Glutamatergic neuron (in vitro differentiated cells): ENCODE measurements at regions not wholly inside any gene's neighbourhood (a gene's known extent, or its start where the extent isn't known, plus 50 kb on each side); places are given as distances from the start of the nearest gene placed in this dataset.

Experiments used
- DNase-seq: peaks from one replicate; pipeline ENCODE4 v3.0.0; 2022
- H3K27ac Mint-ChIP-seq: one replicate; pipeline ENCODE4 v1.8.0; 2020; ENCODE audit warnings: mild to moderate bottlenecking, mixed read lengths, inconsistent platforms; ENCODE audit not compliant: unreplicated experiment
- H3K27me3 Mint-ChIP-seq: one replicate; pipeline ENCODE4 v1.8.0; 2020; ENCODE audit warnings: mild to moderate bottlenecking, moderate library complexity, mixed read lengths, inconsistent platforms; ENCODE audit not compliant: unreplicated experiment
- H3K36me3 Mint-ChIP-seq: one replicate; pipeline ENCODE4 v1.8.0; 2020; ENCODE audit warnings: mild to moderate bottlenecking, mixed read lengths, inconsistent platforms; ENCODE audit not compliant: unreplicated experiment
- H3K4me1 Mint-ChIP-seq: one replicate; pipeline ENCODE4 v1.8.0; 2020; ENCODE audit warnings: mild to moderate bottlenecking, low read depth, mixed read lengths, inconsistent platforms; ENCODE audit not compliant: unreplicated experiment
- H3K4me3 Mint-ChIP-seq: one replicate; pipeline ENCODE4 v1.8.0; 2020; ENCODE audit warnings: mild to moderate bottlenecking, mixed read lengths, inconsistent platforms; ENCODE audit not compliant: unreplicated experiment
- H3K9me3 Mint-ChIP-seq: one replicate; pipeline ENCODE4 v1.8.0; 2020; ENCODE audit warnings: mild to moderate bottlenecking, moderate library complexity, mixed read lengths, inconsistent platforms; ENCODE audit not compliant: unreplicated experiment
- TF ChIP-seq, protein P1 (sequence below): fragments of 200-600 bp; sonication (generic); IDR thresholded peaks from one replicate; pipeline ENCODE4 v1.5.0; 2021; ENCODE audit not compliant: partially characterized antibody, unreplicated experiment

DNA sequence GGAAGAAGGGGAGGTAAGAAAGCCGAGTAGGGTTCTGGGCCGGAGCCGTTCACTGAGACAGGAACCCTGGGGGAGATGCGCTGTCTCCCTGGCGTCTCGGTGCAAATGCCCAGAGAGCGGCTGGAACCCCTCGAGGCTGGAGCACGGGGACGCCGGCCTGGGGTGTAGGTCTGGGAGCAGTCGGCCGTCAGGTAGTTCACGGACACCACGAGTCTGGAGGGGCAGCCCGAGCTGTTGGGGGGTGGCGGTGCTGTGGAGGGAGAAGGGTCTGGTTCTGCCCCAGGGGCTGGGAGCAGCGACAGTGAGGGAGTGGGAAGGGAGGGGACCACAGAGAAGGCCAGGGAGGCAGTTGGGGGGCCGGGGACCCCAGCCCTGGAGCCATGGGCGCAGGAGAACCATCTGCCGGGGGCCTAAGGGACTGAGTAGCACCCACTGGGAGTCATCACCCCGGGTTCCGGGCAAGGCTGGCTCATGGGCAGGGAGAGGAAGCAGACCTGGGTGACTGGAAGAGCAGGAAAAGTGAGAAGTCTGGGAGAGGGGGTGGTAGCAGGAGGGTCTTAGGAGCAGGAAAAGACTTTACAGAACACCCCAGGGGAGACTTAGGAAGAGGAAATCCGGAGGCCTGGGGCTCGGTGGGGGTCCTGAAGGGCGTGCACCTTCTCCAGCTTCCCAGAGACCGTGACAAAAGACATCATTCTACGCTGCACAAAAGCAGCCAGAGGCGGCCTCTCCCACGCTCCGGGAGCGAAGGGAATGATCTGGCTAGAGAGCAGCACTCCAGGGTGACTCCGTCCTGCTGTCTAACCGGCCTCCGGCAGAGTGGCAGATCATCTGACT, 173.1 kb upstream of the SOX1 start:
- peaks cover 4% of the 10 kb centered on the region for H3K4me1 Mint-ChIP-seq
- peaks cover 12% of the 10 kb centered on the region for H3K27me3 Mint-ChIP-seq
- TF ChIP-seq, protein P1, sequence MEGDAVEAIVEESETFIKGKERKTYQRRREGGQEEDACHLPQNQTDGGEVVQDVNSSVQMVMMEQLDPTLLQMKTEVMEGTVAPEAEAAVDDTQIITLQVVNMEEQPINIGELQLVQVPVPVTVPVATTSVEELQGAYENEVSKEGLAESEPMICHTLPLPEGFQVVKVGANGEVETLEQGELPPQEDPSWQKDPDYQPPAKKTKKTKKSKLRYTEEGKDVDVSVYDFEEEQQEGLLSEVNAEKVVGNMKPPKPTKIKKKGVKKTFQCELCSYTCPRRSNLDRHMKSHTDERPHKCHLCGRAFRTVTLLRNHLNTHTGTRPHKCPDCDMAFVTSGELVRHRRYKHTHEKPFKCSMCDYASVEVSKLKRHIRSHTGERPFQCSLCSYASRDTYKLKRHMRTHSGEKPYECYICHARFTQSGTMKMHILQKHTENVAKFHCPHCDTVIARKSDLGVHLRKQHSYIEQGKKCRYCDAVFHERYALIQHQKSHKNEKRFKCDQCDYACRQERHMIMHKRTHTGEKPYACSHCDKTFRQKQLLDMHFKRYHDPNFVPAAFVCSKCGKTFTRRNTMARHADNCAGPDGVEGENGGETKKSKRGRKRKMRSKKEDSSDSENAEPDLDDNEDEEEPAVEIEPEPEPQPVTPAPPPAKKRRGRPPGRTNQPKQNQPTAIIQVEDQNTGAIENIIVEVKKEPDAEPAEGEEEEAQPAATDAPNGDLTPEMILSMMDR: no peak
- peak overlapping the region; percentile 79 for H3K4me3 Mint-ChIP-seq
- peaks cover 5% of the 10 kb centered on the region for H3K9me3 Mint-ChIP-seq
- no peaks in the 10 kb centered on the region for H3K36me3 Mint-ChIP-seq
- H3K27ac Mint-ChIP-seq: no peak overlapping the region
- peak; percentile 48 for DNase-seq

- TF ChIP-seq, protein P1: no peak
- DNase-seq: no peak
- H3K4me3 Mint-ChIP-seq: no peak overlapping the region
- no peak overlapping the region for H3K27ac Mint-ChIP-seq
- H3K9me3 Mint-ChIP-seq: peaks cover 3% of the 10 kb centered on the region
- peaks cover 4% of the 10 kb centered on the region for H3K4me1 Mint-ChIP-seq
- no peaks in the 10 kb centered on the region for H3K36me3 Mint-ChIP-seq
- H3K27me3 Mint-ChIP-seq: peaks cover 12% of the 10 kb centered on the region
Observed at GRCh38 chr13:111895896-111896821, 170.8 kb upstream of the SOX1 start.

GRCh38 chr13:111897178-111897845, 169.6 kb upstream of the SOX1 start:
- H3K9me3 Mint-ChIP-seq: peaks cover 2% of the 10 kb centered on the region
- H3K4me3 Mint-ChIP-seq: no peak overlapping the region
- peaks cover 4% of the 10 kb centered on the region for H3K4me1 Mint-ChIP-seq
- no peaks in the 10 kb centered on the region for H3K36me3 Mint-ChIP-seq
- no peak overlapping the region for H3K27ac Mint-ChIP-seq
- no peak for DNase-seq
- TF ChIP-seq, protein P1: no peak
- peaks cover 12% of the 10 kb centered on the region for H3K27me3 Mint-ChIP-seq

GRCh38 chr13:111897846-111898215, 169.1 kb upstream of the SOX1 start:
- no peak for DNase-seq
- H3K27me3 Mint-ChIP-seq: peaks cover 10% of the 10 kb centered on the region
- H3K27ac Mint-ChIP-seq: no peak overlapping the region
- peaks cover 2% of the 10 kb centered on the region for H3K9me3 Mint-ChIP-seq
- H3K36me3 Mint-ChIP-seq: no peaks in the 10 kb centered on the region
- no peak overlapping the region for H3K4me3 Mint-ChIP-seq
- H3K4me1 Mint-ChIP-seq: peaks cover 1% of the 10 kb centered on the region
- TF ChIP-seq, protein P1: no peak
